H1 (cell line): ENCODE measurements at regions not wholly inside any gene's neighbourhood (a gene's known extent, or its start where the extent isn't known, plus 50 kb on each side); places are given as distances from the start of the nearest gene placed in this dataset.

Experiments
- CTCF ChIA-PET: fragments of 300-600 bp; sonication (Branson Sonifier 250); formaldehyde crosslinking; loops from one replicate; lab custom pipeline; 2021; ENCODE audit not compliant: partially characterized antibody; lab: Charles Lee
- POLR2A ChIA-PET: fragments of 300-600 bp; sonication (Branson Sonifier 250); formaldehyde crosslinking; loops from one replicate; lab custom pipeline; 2021; ENCODE audit warnings: inconsistent platforms; ENCODE audit not compliant: partially characterized antibody; lab: Charles Lee
- DNase-seq, 2 experiments: peaks; one replicate each; pipeline versions ENCODE4 v3.0.0 to v3.0.0-alpha.2; 2010 to 2022; ENCODE audit warnings: low spot score in 2 of 2, low read depth in 1 of 2, mixed read lengths in 1 of 2
- FAIRE-seq: peaks from 2 replicates; lab custom pipeline; 2011; peaks lifted over from hg19 to GRCh38; lab: Jason Lieb, UNC
- H2AFZ ChIP-seq: 2 replicates; pipeline ENCODE4 v1.8.1; 2012; ENCODE audit warnings: low read length, inconsistent platforms
- H2AK5ac ChIP-seq: 2 replicates; pipeline ENCODE4 v1.6.1; 2013; ENCODE audit warnings: low read depth, low read length
- H2BK120ac ChIP-seq: replicated peaks from 2 replicates; pipeline ENCODE3; 2013; ENCODE audit warnings: low read depth, low read length, inconsistent platforms
- H2BK12ac ChIP-seq: 2 replicates; pipeline ENCODE4 v1.6.1; 2013; ENCODE audit warnings: low read depth, low read length
- H2BK15ac ChIP-seq: 2 replicates; pipeline ENCODE4 v1.6.1; 2013; ENCODE audit warnings: low read length
- H2BK20ac ChIP-seq: 2 replicates; pipeline ENCODE4 v1.6.1; 2013; ENCODE audit warnings: low read length
- H2BK5ac ChIP-seq: 2 replicates; pipeline ENCODE4 v1.6.1; 2013; ENCODE audit warnings: low read depth, low read length
- H3K14ac ChIP-seq: 2 replicates; pipeline ENCODE4 v1.6.1; 2013; ENCODE audit warnings: inconsistent platforms; ENCODE audit not compliant: insufficient read length
- H3K18ac ChIP-seq: 2 replicates; pipeline ENCODE4 v1.6.1; 2013; ENCODE audit warnings: low read length; ENCODE audit errors: extremely low read depth
- H3K23ac ChIP-seq: 2 replicates; pipeline ENCODE4 v1.6.1; 2013; ENCODE audit warnings: inconsistent platforms; ENCODE audit not compliant: insufficient read length
- H3K23me2 ChIP-seq: 2 replicates; pipeline ENCODE4 v1.6.1; 2013; ENCODE audit warnings: low read depth, low read length
- H3K27ac ChIP-seq: 2 replicates; pipeline ENCODE4 v1.6.1; 2011; ENCODE audit warnings: low read depth, low read length, inconsistent platforms
- H3K27me3 ChIP-seq, 4 experiments: replicated peaks in 1 of 4; 1 replicate in 1 of 4; 2 replicates in 3 of 4; pipeline versions ENCODE4 v1.6.1 to v1.8.1; 2011 to 2013; ENCODE audit warnings: low read length in 3 of 4, mild to moderate bottlenecking in 3 of 4, inconsistent platforms in 2 of 4, mixed read lengths in 2 of 4, moderate library complexity in 1 of 4; ENCODE audit not compliant: control insufficient read depth in 3 of 4, insufficient read depth in 3 of 4; ENCODE audit errors: extremely low read depth in 1 of 4
- H3K36me3 ChIP-seq, 4 experiments: 2 replicates each; pipeline versions ENCODE4 v1.6.1 to v1.8.1; 2011 to 2013; ENCODE audit warnings: mild to moderate bottlenecking in 4 of 4, low read length in 3 of 4, moderate library complexity in 2 of 4, control low read depth in 1 of 4, inconsistent platforms in 1 of 4; ENCODE audit not compliant: insufficient read depth in 4 of 4, control insufficient read depth in 2 of 4
- H3K4ac ChIP-seq: replicated peaks from 2 replicates; pipeline ENCODE3; 2013; ENCODE audit warnings: low read length, low read depth, mixed read lengths, inconsistent platforms; ENCODE audit not compliant: insufficient read length
- H3K4me1 ChIP-seq, 4 experiments: replicated peaks in 1 of 4; 1 replicate in 1 of 4; 2 replicates in 3 of 4; pipeline versions ENCODE4 v1.6.1 to v1.8.1; 2011 to 2013; ENCODE audit warnings: low read length in 3 of 4, inconsistent platforms in 2 of 4, mixed read lengths in 1 of 4; ENCODE audit not compliant: insufficient read depth in 4 of 4, control insufficient read depth in 3 of 4
- H3K4me2 ChIP-seq, 2 experiments: 2 replicates each; pipeline versions ENCODE4 v1.6.1 to v1.8.1; 2011 to 2013; ENCODE audit warnings: low read depth in 2 of 2, low read length in 2 of 2, control low read depth in 1 of 2, inconsistent platforms in 1 of 2, mild to moderate bottlenecking in 1 of 2; ENCODE audit not compliant: insufficient read depth in 1 of 2
- H3K4me3 ChIP-seq, 4 experiments: fragments of 200-600, 300-600 bp in 1 of 4; sonication (generic), shearing (Covaris generic), sonication (Bioruptor Twin) in 1 of 4; 2 replicates each; pipeline versions ENCODE4 v1.5.1 to v1.8.1; 2011 to 2016; ENCODE audit warnings: low read length in 4 of 4, low read depth in 3 of 4, control low read depth in 2 of 4, inconsistent platforms in 2 of 4, mild to moderate bottlenecking in 2 of 4, mixed read lengths in 1 of 4, moderate library complexity in 1 of 4; ENCODE audit not compliant: insufficient read depth in 2 of 4; ENCODE audit errors: extremely low read depth in 1 of 4
- H3K56ac ChIP-seq: replicated peaks from 2 replicates; pipeline ENCODE3; 2013; ENCODE audit warnings: low read depth, mild to moderate bottlenecking, mixed read lengths, low read length, inconsistent platforms; ENCODE audit not compliant: insufficient read length
- H3K79me1 ChIP-seq: 2 replicates; pipeline ENCODE4 v1.6.1; 2013; ENCODE audit warnings: low read depth, low read length, control low read depth
- H3K79me2 ChIP-seq, 2 experiments: 2 replicates each; pipeline versions ENCODE4 v1.6.1 to v1.8.1; 2012 to 2013; ENCODE audit warnings: low read length in 2 of 2, mild to moderate bottlenecking in 2 of 2, inconsistent platforms in 1 of 2; ENCODE audit not compliant: insufficient read depth in 2 of 2, control insufficient read depth in 1 of 2
- H3K9ac ChIP-seq, 4 experiments: replicated peaks in 1 of 4; 1 replicate in 1 of 4; 2 replicates in 3 of 4; pipeline versions ENCODE4 v1.6.1 to v1.8.1; 2011 to 2013; ENCODE audit warnings: low read depth in 3 of 4, low read length in 3 of 4, control low read depth in 2 of 4, mild to moderate bottlenecking in 2 of 4, moderate library complexity in 2 of 4, inconsistent platforms in 1 of 4; ENCODE audit errors: extremely low read depth in 1 of 4
- H3K9me3 ChIP-seq, 2 experiments: 2 replicates each; pipeline versions ENCODE4 v1.6.1 to v1.8.1; 2012 to 2013; ENCODE audit warnings: mild to moderate bottlenecking in 2 of 2, moderate library complexity in 2 of 2, control low read depth in 1 of 2, inconsistent platforms in 1 of 2, low read depth in 1 of 2, low read length in 1 of 2, mixed read lengths in 1 of 2; ENCODE audit not compliant: insufficient read depth in 2 of 2
- H4K20me1 ChIP-seq, 2 experiments: replicated peaks in 1 of 2; 2 replicates each; pipeline versions ENCODE3 to v1.8.1; 2011 to 2013; ENCODE audit warnings: inconsistent platforms in 2 of 2, low read length in 2 of 2, mild to moderate bottlenecking in 1 of 2; ENCODE audit not compliant: insufficient read depth in 2 of 2, control insufficient read depth in 1 of 2
- H4K5ac ChIP-seq: 2 replicates; pipeline ENCODE4 v1.6.1; 2013; ENCODE audit warnings: low read length, low read depth, mixed read lengths, inconsistent platforms; ENCODE audit not compliant: insufficient read length
- H4K8ac ChIP-seq: 2 replicates; pipeline ENCODE4 v1.8.0; 2013; ENCODE audit warnings: mild to moderate bottlenecking, moderate library complexity, low read length, inconsistent platforms; ENCODE audit not compliant: insufficient read depth; ENCODE audit errors: extremely low read depth
- H4K91ac ChIP-seq: replicated peaks from 2 replicates; pipeline ENCODE3; 2013; ENCODE audit warnings: low read length, mixed read lengths, inconsistent platforms; ENCODE audit not compliant: insufficient read length
- CBX8 ChIP-seq: fragments of 300-800, 300-1000 bp; sonication (generic); IDR thresholded peaks from 2 replicates; pipeline ENCODE4 v1.7.1; 2016; ENCODE audit warnings: low read depth, low read length, borderline replicate concordance
- CHD1 ChIP-seq: IDR thresholded peaks from 2 replicates; pipeline ENCODE4 v1.6.1; 2012; ENCODE audit warnings: low read depth, low read length, improper control_type of control experiment
- CHD2 ChIP-seq: IDR thresholded peaks from 2 replicates; pipeline ENCODE4 v1.6.1; 2012; ENCODE audit warnings: low read length, improper control_type of control experiment
- GTF2F1 ChIP-seq: IDR thresholded peaks from 2 replicates; pipeline ENCODE4 v1.6.1; 2012; ENCODE audit warnings: low read depth, low read length, improper control_type of control experiment, borderline replicate concordance
- MAFK ChIP-seq: IDR thresholded peaks from 2 replicates; pipeline ENCODE4 v1.6.1; 2012; ENCODE audit warnings: low read depth, mild to moderate bottlenecking, improper control_type of control experiment, low read length
- POLR2A ChIP-seq, 2 experiments: IDR thresholded peaks; 1 replicate in 1 of 2; 2 replicates in 1 of 2; pipeline ENCODE4 v1.6.1; 2011; ENCODE audit warnings: low read depth in 2 of 2, low read length in 2 of 2, mild to moderate bottlenecking in 2 of 2; ENCODE audit errors: control extremely low read depth in 1 of 2
- POU5F1 ChIP-seq: IDR thresholded peaks from 2 replicates; pipeline ENCODE4 v1.6.1; 2011; ENCODE audit warnings: low read depth, mild to moderate bottlenecking, low read length, moderate library complexity
- SIX5 ChIP-seq: IDR thresholded peaks from 2 replicates; pipeline ENCODE4 v1.6.1; 2011; ENCODE audit warnings: mild to moderate bottlenecking, low read depth, low read length
- TAF7 ChIP-seq: optimal IDR thresholded peaks from 2 replicates; pipeline ENCODE3; 2011; ENCODE audit warnings: low read depth, mild to moderate bottlenecking, inconsistent platforms, low read length, moderate library complexity, borderline replicate concordance
- TBP ChIP-seq: IDR thresholded peaks from 2 replicates; pipeline ENCODE4 v1.6.1; 2011; ENCODE audit warnings: low read depth, low read length, improper control_type of control experiment
- WGBS, 2 experiments: shearing (Covaris generic) in 1 of 2; methylation state at CpG; one replicate each; pipeline versions ENCODE4 v1.1.6 to v1.1.7; 2013 to 2015; ENCODE audit warnings: low lambda C conversion rate in 2 of 2, mixed read lengths in 2 of 2, inconsistent platforms in 1 of 2, low coverage in 1 of 2, missing lambda C conversion rate in 1 of 2; ENCODE audit not compliant: insufficient replicate concordance in 2 of 2, insufficient coverage in 1 of 2, insufficient read length in 1 of 2; ENCODE audit errors: extremely low coverage in 1 of 2, missing lambda C conversion rate in 1 of 2; 5-methylcytosine and 5-hydroxymethylcytosine counted together

DNA sequence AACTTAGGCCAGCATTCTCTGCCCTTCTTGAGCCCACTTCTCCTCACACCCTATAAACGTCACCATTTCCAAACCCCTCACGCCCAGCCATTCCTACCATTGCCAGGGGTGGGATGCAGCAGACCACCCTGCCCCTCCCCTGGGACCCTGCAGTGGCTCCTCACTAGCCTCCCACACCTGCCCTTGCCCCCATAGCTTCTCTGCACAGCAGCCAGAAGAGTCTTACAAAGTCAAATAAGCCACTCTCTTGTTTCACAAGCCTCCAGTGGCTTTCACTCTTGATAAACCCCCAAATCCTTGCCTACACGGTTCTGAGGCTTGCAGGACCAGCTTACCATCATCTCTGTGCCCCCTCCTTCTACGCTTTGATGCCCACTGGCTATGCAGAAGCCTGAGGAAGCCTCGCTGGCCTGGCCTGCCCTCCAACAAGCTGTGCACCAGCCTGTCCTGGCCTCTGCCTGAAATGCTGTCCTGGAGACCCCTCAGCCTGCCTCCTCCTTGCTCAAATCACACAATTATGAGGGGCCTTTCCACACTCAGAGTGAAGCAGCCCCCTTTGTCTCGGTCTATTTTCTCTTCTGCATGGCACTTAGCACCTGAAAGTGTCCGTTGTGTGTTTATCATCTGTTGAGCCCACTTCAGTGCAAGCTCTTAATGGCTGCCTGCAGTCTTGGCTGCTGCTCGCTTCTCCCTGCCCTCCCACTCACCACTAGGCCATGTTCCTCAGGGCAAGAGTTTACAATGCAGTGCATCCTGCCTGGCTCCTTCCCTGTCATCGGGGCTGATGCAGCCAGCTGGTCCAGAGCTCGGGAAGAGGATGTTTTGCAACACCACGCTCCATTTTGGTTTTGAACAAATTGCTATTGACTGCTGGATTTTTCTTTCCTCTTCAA lies 82.6 kb upstream of the RGPD5 start:
- no peak overlapping the region for H3K9ac ChIP-seq
- no peaks in the 10 kb centered on the region for H3K27me3 ChIP-seq
- no peak overlapping the region for H2AK5ac ChIP-seq
- H3K18ac ChIP-seq: no peak overlapping the region
- no peaks in the 10 kb centered on the region for H3K4me1 ChIP-seq
- H3K4ac ChIP-seq: no peak overlapping the region
- no peak overlapping the region for H3K27ac ChIP-seq
- no peak for TF ChIP-seq POLR2A (IDR thresholded peaks at IDR 0.05; ENCODE audit: control extremely low read depth in 1 of 2, low read depth in 2 of 2, low read length in 2 of 2)
- no peak for TF ChIP-seq TAF7
- TF ChIP-seq GTF2F1: no peak
- TF ChIP-seq SIX5: no peak
- TF ChIP-seq POU5F1: no peak
- TF ChIP-seq MAFK: no peak
- TF ChIP-seq TBP: no peak
- no peak for TF ChIP-seq CHD2
- TF ChIP-seq CHD1: no peak
- TF ChIP-seq CBX8: no peak
- H4K91ac ChIP-seq: no peak overlapping the region
- no peak overlapping the region for H4K8ac ChIP-seq
- WGBS, 2 experiments: 89% methylated on average over 11 of the region's 11 CpGs; no CpG with 5 or more reads in 1 of the 2 experiments
- no peak overlapping the region for H4K5ac ChIP-seq
- H3K14ac ChIP-seq: no peak overlapping the region
- no peak overlapping the region for H2BK120ac ChIP-seq
- H4K20me1 ChIP-seq: no peaks in the 10 kb centered on the region
- no peak for FAIRE-seq
- H3K23ac ChIP-seq: no peak overlapping the region
- ChIA-PET CTCF (interaction anchor here (0.8 to 5.7 kb wide), 4 partner anchors 18 to 166 kb away, joined by 3 to 41 read pairs (median 4); no protein-coding TSS in a partner anchor), POLR2A (no interaction called here)
- H2BK15ac ChIP-seq: no peak overlapping the region
- H3K79me2 ChIP-seq: no peaks in the 10 kb centered on the region
- no peak overlapping the region; the same call in 1 of the 2 replicates for H2AFZ ChIP-seq
- no peak overlapping the region for H3K4me3 ChIP-seq
- no peaks in the 10 kb centered on the region for H3K79me1 ChIP-seq
- H3K36me3 ChIP-seq: no peaks in the 10 kb centered on the region
- no peak overlapping the region for H3K56ac ChIP-seq
- no peak overlapping the region for H3K4me2 ChIP-seq
- H2BK20ac ChIP-seq: no peak overlapping the region
- DNase-seq: no peak
- no peaks in the 10 kb centered on the region for H3K9me3 ChIP-seq
- no peaks in the 10 kb centered on the region for H3K23me2 ChIP-seq
- H2BK12ac ChIP-seq: no peak overlapping the region
- H2BK5ac ChIP-seq: no peak overlapping the region
